Spinal cord (tissue), 9 donors: ENCODE measurements at regions not wholly inside any gene's neighbourhood (a gene's known extent, or its start where the extent isn't known, plus 50 kb on each side); places are given as distances from the start of the nearest gene placed in this dataset.
"Not testable (repeated sequence)": the region's sequence is repeated elsewhere in the genome, so short reads cannot be mapped to it uniquely, and the experiment has no call there.

Experiments used
- DNase-seq, 6 donors: peaks; one replicate each; pipeline versions ENCODE4 v3.0.0 to v3.0.0-alpha.2; 2013 to 2015; ENCODE audit warnings: low spot score in 6 of 6, low read depth in 4 of 6
- H3K27ac ChIP-seq: one replicate; pipeline ENCODE4 v1.5.1; 2013; ENCODE audit warnings: low read depth, low read length, control low read depth
- H3K27me3 ChIP-seq: one replicate; pipeline ENCODE4 v1.6.1; 2013; ENCODE audit warnings: low read length; ENCODE audit not compliant: control insufficient read depth, insufficient read depth
- H3K36me3 ChIP-seq: one replicate; pipeline ENCODE4 v1.6.1; 2013; ENCODE audit warnings: low read length; ENCODE audit not compliant: control insufficient read depth, insufficient read depth
- H3K4me1 ChIP-seq: one replicate; pipeline ENCODE4 v1.6.1; 2013; ENCODE audit warnings: low read length; ENCODE audit not compliant: control insufficient read depth, insufficient read depth
- H3K4me3 ChIP-seq: one replicate; pipeline ENCODE4 v1.5.1; 2013; ENCODE audit warnings: low read depth, low read length, control low read depth
- H3K9me3 ChIP-seq: one replicate; pipeline ENCODE4 v1.6.1; 2013; ENCODE audit warnings: low read length; ENCODE audit not compliant: control insufficient read depth, insufficient read depth
- WGBS: methylation state at CpG from one replicate; pipeline ENCODE4 v1.1.5; 2013; ENCODE audit warnings: missing lambda C conversion rate; ENCODE audit not compliant: insufficient coverage; 5-methylcytosine and 5-hydroxymethylcytosine counted together
- donor health status: healthy.

DNA sequence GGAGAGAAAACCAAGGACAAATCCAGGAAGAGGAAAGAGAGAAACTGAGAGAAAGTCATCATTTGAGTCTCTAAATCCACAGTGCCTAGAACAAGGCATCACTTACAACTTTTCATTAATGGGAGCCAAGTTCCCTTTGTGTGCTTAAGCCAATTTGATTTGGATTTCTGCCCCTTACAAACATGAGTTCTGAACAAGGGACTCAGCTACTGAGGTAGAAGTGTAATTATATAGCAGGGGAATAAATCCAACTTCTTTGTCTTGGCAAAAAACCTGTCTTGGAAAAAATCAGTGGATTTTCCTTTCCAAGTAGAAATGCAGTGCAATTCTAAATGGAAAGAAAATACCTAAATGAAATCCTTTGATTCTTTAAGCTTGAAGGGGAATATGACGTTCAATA lies 307.2 kb upstream of the CNTN3 start:
- no peaks in the 10 kb centered on the region for H3K36me3 ChIP-seq
- no peak overlapping the region for H3K4me3 ChIP-seq
- WGBS, result no CpG with 5 or more reads among the region's 1 CpG
- peak in 1 of 6 donors; percentile 60 for DNase-seq
- H3K27ac ChIP-seq, result no peak overlapping the region
- no peaks in the 10 kb centered on the region for H3K4me1 ChIP-seq
- no peaks in the 10 kb centered on the region for H3K9me3 ChIP-seq
- H3K27me3 ChIP-seq, result no peaks in the 10 kb centered on the region

DNA sequence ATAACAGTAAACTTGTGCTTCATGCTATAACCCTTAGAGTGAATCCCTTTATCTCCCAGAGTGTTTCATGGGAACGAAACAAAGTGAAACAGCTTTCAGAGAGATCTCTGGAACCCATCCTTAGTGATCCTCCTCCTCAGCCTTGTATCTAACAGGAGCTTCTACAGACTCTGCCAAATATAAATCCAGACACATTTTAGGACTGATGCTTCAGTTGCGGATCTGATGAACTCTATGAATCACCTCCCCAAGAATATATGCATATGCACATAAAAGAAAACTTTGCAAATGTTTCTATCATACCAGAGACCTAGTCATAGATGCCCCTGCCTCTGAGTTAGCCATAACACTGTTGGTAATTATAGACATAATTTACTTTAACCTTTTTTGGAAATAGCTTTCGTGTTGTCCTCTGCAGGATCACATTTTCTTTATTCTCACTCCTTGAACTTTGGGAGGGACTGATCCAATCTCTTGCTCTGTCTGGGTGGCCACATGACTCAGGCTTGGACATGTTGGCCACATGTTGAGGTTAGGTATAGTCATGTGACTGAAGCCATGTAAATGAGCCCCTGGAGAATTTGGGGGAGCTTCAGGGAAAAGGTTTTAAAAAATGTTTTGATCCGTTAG lies 306.4 kb upstream of the CNTN3 start:
- Histone ChIP-seq H3K36me3 (no peaks in the 10 kb centered on the region), H3K4me1 (no peaks in the 10 kb centered on the region), H3K4me3 (no peak overlapping the region), H3K27ac (no peak overlapping the region), H3K27me3 (no peaks in the 10 kb centered on the region), H3K9me3 (no peaks in the 10 kb centered on the region)
- WGBS, result 75% methylated on average over 2 of the region's 4 CpGs
- no peak for DNase-seq

DNA sequence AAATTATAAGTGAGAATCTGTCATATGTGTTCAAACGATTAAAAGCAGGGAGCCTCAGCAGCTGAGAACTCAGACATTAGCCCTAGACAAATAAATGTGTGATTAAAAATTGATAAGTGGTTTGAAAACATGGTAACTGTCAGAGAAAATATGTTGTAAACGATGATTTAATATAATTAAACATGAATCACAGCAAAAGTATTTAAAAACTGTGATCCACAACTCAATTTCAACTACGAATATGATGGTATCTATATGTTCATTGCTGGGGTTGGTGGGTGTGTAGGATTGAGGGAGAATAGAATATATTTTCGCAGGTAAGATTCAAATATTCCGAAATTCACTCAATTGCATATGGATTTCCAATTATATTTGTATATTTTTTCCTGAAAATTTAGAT lies 302.2 kb upstream of the CNTN3 start:
- no peaks in the 10 kb centered on the region for H3K9me3 ChIP-seq
- no peak overlapping the region for H3K4me3 ChIP-seq
- no peaks in the 10 kb centered on the region for H3K36me3 ChIP-seq
- H3K4me1 ChIP-seq, result no peaks in the 10 kb centered on the region
- no peaks in the 10 kb centered on the region for H3K27me3 ChIP-seq
- WGBS, result 80% methylated on average over 1 of the region's 5 CpGs
- DNase-seq, result no peak
- H3K27ac ChIP-seq, result no peak overlapping the region

DNA sequence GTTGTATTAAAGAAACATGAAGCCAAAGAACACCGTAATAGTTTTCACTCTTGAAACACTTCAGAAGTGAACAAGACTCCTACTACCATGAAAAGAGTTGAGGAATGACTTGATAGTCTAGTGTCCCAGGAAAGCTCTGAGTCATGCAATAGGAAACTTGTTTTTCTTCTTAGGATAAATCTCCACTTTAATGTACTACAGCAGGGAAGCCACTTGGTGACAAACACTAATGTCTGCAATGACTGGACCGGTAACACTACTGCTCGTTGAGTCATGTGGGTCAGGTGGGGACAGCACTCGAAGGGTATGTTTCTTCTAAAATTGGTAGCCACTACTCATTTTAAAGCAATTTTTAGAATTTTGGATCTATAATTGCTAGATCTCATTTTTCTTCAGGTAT lies 291.7 kb upstream of the CNTN3 start:
- no CpG with 5 or more reads among the region's 4 CpGs for WGBS
- Histone ChIP-seq H3K4me1 (no peaks in the 10 kb centered on the region), H3K36me3 (no peaks in the 10 kb centered on the region), H3K27me3 (no peaks in the 10 kb centered on the region), H3K27ac (no peak overlapping the region), H3K4me3 (no peak overlapping the region), H3K9me3 (no peaks in the 10 kb centered on the region)
- DNase-seq, result no peak

DNA sequence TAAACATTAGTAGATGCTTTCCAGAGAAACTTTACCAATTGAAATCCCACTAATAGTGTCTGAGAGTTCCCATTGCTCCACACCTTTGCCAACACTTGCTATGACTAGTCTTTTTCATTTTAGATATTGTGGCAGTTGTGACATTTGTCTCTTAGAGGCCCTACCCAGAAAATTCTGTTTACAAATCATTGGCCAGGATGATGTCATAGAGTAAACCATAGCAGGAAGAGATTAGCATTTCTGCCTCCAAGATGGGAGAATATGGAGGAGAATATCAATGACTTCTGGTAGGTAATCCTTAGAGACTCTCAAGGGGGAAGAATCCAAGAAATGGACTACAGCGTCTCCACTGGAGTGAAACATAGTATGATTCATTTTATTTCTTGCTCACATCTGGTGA lies 291.0 kb upstream of the CNTN3 start:
- H3K36me3 ChIP-seq, result no peaks in the 10 kb centered on the region
- H3K27ac ChIP-seq, result no peak overlapping the region
- no CpG with 5 or more reads among the region's 1 CpG for WGBS
- no peaks in the 10 kb centered on the region for H3K4me1 ChIP-seq
- no peaks in the 10 kb centered on the region for H3K27me3 ChIP-seq
- no peaks in the 10 kb centered on the region for H3K9me3 ChIP-seq
- no peak for DNase-seq
- no peak overlapping the region for H3K4me3 ChIP-seq

DNA sequence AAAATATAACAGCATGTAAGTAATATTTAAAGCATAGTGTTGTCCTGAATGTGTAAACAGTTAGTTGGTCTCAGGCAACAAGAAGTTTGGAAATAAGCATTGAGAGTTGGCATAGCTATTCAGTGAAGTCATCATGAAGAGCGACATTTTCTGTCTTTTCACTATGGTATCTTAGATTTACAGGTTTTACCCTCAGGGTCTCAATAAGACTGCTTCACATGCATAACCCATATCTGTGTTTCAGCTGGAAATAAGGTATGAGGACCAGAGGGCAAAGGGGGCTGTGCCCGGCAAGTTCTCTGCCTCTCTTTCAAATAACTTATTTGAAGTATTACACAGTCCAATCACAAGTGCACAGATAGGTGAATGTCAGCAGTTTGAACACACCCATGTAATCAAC lies 290.2 kb upstream of the CNTN3 start:
- Histone ChIP-seq H3K27ac (no peak overlapping the region), H3K4me3 (no peak overlapping the region), H3K36me3 (no peaks in the 10 kb centered on the region), H3K4me1 (no peaks in the 10 kb centered on the region), H3K9me3 (no peaks in the 10 kb centered on the region), H3K27me3 (no peaks in the 10 kb centered on the region)
- no peak for DNase-seq
- WGBS, result no CpG with 5 or more reads among the region's 2 CpGs

DNA sequence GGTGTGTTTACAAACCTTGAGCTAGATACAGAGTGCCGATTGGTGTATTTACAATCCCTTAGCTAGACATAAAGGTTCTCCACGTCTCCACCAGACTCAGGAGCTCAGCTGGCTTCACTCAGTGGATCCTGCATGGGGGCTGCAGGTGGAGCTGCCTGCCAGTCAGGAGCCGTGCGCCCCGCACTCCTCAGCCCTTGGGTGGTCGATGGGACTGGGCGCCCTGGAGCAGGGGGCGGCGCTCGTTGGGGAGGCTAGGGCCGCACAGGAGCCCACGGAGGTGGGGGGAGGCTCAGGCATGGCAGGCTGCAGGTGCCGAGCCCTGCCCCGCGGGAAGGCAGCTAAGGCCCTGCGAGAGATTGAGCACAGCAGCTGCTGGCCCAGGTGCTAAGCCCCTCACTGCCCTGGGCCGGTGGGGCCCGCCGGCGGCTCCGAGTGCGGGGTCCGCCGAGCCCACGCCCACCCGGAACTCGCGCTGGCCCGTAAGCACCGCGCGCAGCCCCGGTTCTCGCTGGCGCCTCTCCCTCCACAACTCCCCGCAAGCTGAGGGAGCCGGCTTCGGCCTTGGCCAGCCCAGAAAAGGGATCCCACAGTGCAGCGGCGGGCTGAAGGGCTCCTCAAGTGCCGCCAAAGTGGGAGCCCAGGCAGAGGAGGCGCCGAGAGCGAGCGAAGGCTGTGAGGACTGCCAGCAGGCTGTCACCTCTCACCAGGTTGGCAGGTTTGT lies 285.5 kb upstream of the CNTN3 start:
- not testable (repeated sequence) for DNase-seq, H3K9me3 ChIP-seq, H3K27ac ChIP-seq, H3K4me3 ChIP-seq, H3K4me1 ChIP-seq, H3K36me3 ChIP-seq, H3K27me3 ChIP-seq
- 83% methylated on average over 42 of the region's 45 CpGs for WGBS

DNA sequence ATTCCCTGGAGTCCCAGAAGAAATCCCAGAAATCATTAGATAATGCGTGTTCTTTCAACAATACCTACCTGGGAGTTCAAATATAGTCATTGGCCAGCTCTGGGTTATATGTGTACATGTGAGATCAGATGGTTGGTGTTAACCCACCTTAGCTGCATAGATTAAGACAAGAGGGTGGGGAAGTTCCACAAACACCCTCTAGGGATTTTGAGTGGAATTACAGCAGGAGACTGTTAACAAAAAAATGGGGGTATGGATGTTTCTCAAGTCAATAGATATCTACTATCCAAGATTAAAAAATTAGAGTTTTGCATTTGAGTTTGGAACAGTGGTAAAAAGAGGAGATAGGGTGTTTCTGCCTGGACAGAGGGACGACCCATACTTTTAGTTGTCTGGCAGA lies 282.5 kb upstream of the CNTN3 start:
- no peak overlapping the region for H3K27ac ChIP-seq
- H3K9me3 ChIP-seq, result no peaks in the 10 kb centered on the region
- H3K36me3 ChIP-seq, result no peaks in the 10 kb centered on the region
- 53% methylated on average over 1 of the region's 2 CpGs for WGBS
- no peak overlapping the region for H3K4me3 ChIP-seq
- H3K4me1 ChIP-seq, result no peaks in the 10 kb centered on the region
- no peaks in the 10 kb centered on the region for H3K27me3 ChIP-seq
- DNase-seq, result no peak

DNA sequence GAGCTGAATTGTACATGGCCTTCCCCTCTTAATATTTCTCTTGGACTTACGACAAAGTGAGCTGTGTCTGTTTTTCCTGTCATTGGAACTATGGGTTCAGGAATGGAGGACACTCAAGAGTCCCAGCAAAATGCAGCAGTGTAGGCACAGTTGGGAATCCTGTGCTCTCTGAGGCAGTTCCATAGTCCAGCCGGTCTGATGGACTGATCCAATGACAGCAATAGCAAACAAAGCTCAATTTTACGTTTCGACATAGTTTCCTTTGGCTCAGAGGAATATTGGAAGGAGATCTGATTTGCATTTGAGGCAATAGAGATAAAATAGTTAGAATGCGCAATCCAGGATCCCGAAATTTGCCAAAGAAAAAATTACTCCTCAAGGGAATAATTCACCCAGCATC lies 276.9 kb upstream of the CNTN3 start:
- H3K4me3 ChIP-seq, result no peak overlapping the region
- no peaks in the 10 kb centered on the region for H3K4me1 ChIP-seq
- no peaks in the 10 kb centered on the region for H3K36me3 ChIP-seq
- no peaks in the 10 kb centered on the region for H3K9me3 ChIP-seq
- no peaks in the 10 kb centered on the region for H3K27me3 ChIP-seq
- DNase-seq, result no peak
- 88% methylated on average over 2 of the region's 6 CpGs for WGBS
- H3K27ac ChIP-seq, result no peak overlapping the region

DNA sequence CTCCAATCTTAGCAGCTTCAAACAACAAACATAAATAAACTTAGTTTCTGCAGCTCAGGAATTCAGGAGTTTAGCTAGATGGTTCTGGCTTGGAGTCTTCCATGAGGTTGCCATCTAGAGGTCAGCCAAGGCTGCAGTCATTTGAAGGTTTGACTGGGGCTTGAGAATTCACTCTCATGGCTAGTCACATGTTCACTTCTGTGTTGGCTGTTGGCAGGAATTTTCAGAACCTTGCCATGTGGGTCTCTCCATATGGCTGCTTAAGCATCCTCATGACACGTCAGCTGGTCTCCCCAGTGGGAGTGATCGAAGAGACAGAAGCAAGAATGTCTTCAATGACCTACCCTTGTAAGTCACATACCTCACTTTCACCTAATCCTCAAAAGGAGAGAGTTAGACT lies 269.2 kb upstream of the CNTN3 start:
- H3K4me3 ChIP-seq, result no peak overlapping the region
- no peaks in the 10 kb centered on the region for H3K9me3 ChIP-seq
- no CpG with 5 or more reads among the region's 2 CpGs for WGBS
- no peaks in the 10 kb centered on the region for H3K36me3 ChIP-seq
- no peak overlapping the region for H3K27ac ChIP-seq
- no peak for DNase-seq
- no peaks in the 10 kb centered on the region for H3K4me1 ChIP-seq
- H3K27me3 ChIP-seq, result no peaks in the 10 kb centered on the region
